GM11168 (cell line): ENCODE measurements at regions not wholly inside any gene's neighbourhood (a gene's known extent, or its start where the extent isn't known, plus 50 kb on each side); places are given as distances from the start of the nearest gene placed in this dataset.

Experiments used
- in situ Hi-C: fragments of 300-500 bp; cut with MboI; formaldehyde crosslinking; loops from one replicate; pipeline ENCODE4 v1.12.0; 2022; ENCODE audit warnings: low sequenced_read_pairs; ENCODE audit not compliant: unreplicated experiment

GRCh38 chr12:13606290-13606689 lies 375.1 kb downstream of the GRIN2B start:
- in situ Hi-C loops = no loop called here

- in situ Hi-C loops = no loop called here
Observed at GRCh38 chr12:13603953-13604352, 377.4 kb downstream of the GRIN2B start.

- in situ Hi-C loops = no loop called here
Observed at GRCh38 chr12:13602172-13602571, 379.2 kb downstream of the GRIN2B start.

GRCh38 chr12:13599176-13599575 lies 382.2 kb downstream of the GRIN2B start:
- in situ Hi-C loops = no loop called here

GRCh38 chr12:13597837-13598236 lies 383.6 kb downstream of the GRIN2B start:
- in situ Hi-C loops = no loop called here

- in situ Hi-C loops = no loop called here
Observed at GRCh38 chr12:13597166-13597565, 384.2 kb downstream of the GRIN2B start.

GRCh38 chr12:13596714-13597113 lies 384.7 kb downstream of the GRIN2B start:
- in situ Hi-C loops = no loop called here

- in situ Hi-C loops = no loop called here
Observed at GRCh38 chr12:13595536-13596443, 385.6 kb downstream of the GRIN2B start.

- in situ Hi-C loops = no loop called here
Observed at GRCh38 chr12:13594731-13595514, 386.5 kb downstream of the GRIN2B start.

GRCh38 chr12:13592063-13592942 lies 389.1 kb downstream of the GRIN2B start:
- in situ Hi-C loops = no loop called here

- in situ Hi-C loops = no loop called here
Observed at GRCh38 chr12:13591488-13591887, 389.9 kb downstream of the GRIN2B start.

GRCh38 chr12:13591059-13591458 lies 390.3 kb downstream of the GRIN2B start:
- in situ Hi-C loops = no loop called here

- in situ Hi-C loops = no loop called here
Observed at GRCh38 chr12:13588574-13588973, 392.0 kb downstream of the EMP1 start.

GRCh38 chr12:13587721-13588390 lies 391.3 kb downstream of the EMP1 start:
- in situ Hi-C loops = no loop called here

GRCh38 chr12:13586361-13586760 lies 389.8 kb downstream of the EMP1 start:
- in situ Hi-C loops = no loop called here

GRCh38 chr12:13584541-13584940 lies 388.0 kb downstream of the EMP1 start:
- in situ Hi-C loops = no loop called here

GRCh38 chr12:13583630-13584029 lies 387.1 kb downstream of the EMP1 start:
- in situ Hi-C loops = no loop called here

GRCh38 chr12:13582421-13582820 lies 385.9 kb downstream of the EMP1 start:
- in situ Hi-C loops = no loop called here

GRCh38 chr12:13581031-13581430 lies 384.5 kb downstream of the EMP1 start:
- in situ Hi-C loops = no loop called here

- in situ Hi-C loops = no loop called here
Observed at GRCh38 chr12:13580206-13580605, 383.7 kb downstream of the EMP1 start.
